ENCODE measurements at regions not wholly inside any gene's neighbourhood (a gene's known extent, or its start where the extent isn't known, plus 50 kb on each side); places are given as distances from the start of the nearest gene placed in this dataset.

DNA sequence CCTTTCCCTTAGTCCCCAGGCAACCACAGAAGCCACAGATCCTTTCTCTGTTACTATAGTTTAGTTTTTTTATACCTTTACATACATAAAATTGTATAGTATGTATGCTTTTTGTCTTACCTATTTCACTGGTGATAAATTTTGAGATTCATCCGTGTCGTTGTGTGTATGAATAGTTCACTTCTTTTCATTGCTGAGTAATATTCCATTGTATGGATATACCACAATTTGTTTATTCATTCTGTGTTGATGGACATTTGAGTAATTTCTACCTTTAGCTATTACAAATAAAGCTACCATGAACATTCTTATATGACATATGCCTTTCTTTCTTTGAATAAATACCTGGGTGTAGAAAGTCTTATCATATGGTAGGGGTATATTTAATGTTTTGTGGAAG, 102.8 kb upstream of the CERS6 start:
- no peak for TF ChIP-seq TCF12 (IDR thresholded peaks at IDR 0.05; ENCODE audit: low read depth, low read length)
- TF ChIP-seq, protein P1, sequence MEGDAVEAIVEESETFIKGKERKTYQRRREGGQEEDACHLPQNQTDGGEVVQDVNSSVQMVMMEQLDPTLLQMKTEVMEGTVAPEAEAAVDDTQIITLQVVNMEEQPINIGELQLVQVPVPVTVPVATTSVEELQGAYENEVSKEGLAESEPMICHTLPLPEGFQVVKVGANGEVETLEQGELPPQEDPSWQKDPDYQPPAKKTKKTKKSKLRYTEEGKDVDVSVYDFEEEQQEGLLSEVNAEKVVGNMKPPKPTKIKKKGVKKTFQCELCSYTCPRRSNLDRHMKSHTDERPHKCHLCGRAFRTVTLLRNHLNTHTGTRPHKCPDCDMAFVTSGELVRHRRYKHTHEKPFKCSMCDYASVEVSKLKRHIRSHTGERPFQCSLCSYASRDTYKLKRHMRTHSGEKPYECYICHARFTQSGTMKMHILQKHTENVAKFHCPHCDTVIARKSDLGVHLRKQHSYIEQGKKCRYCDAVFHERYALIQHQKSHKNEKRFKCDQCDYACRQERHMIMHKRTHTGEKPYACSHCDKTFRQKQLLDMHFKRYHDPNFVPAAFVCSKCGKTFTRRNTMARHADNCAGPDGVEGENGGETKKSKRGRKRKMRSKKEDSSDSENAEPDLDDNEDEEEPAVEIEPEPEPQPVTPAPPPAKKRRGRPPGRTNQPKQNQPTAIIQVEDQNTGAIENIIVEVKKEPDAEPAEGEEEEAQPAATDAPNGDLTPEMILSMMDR (IDR thresholded peaks at IDR 0.05; ENCODE audit: control extremely low read depth in 1 of 3, insufficient read depth in 1 of 3, low read depth in 1 of 3, low read length in 3 of 3): no peak
- no peak for TF ChIP-seq SIN3A (conservative IDR thresholded peaks at IDR 0.05 in 1 of 2, IDR thresholded peaks at IDR 0.05 in 1 of 2; ENCODE audit: low read depth in 1 of 2, low read length in 2 of 2)
- TF ChIP-seq, protein P2, sequence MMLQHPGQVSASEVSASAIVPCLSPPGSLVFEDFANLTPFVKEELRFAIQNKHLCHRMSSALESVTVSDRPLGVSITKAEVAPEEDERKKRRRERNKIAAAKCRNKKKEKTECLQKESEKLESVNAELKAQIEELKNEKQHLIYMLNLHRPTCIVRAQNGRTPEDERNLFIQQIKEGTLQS (IDR thresholded peaks at IDR 0.05; ENCODE audit: insufficient read depth, low read depth, low read length): no peak
- TF ChIP-seq KDM1A (IDR thresholded peaks at IDR 0.05; ENCODE audit: borderline replicate concordance, low read length): peak; percentile 86
